Vagina (tissue), 2 donors: ENCODE measurements at regions not wholly inside any gene's neighbourhood (a gene's known extent, or its start where the extent isn't known, plus 50 kb on each side); places are given as distances from the start of the nearest gene placed in this dataset.

Source experiments
- CTCF ChIP-seq, 3 experiments: fragments of 450-650 bp in 2 of 3; fragments of 200-600 bp in 1 of 3; sonication (generic) in 1 of 3; IDR thresholded peaks; one replicate each; pipeline ENCODE4 v1.5.1; 2017 to 2019; ENCODE audit warnings: antibody characterized with exemption in 3 of 3, mild to moderate bottlenecking in 2 of 3, moderate library complexity in 2 of 3
- POLR2AphosphoS5 ChIP-seq, 2 donors: sonication (generic); formaldehyde crosslinking; IDR thresholded peaks; one replicate each; pipeline ENCODE4 v1.9.0; 2017; ENCODE audit warnings: antibody characterized with exemption in 2 of 2, mild to moderate bottlenecking in 2 of 2, low read depth in 1 of 2; ENCODE audit not compliant: insufficient read depth in 1 of 2

- TF ChIP-seq POLR2AphosphoS5 (IDR thresholded peaks at IDR 0.05; ENCODE audit: insufficient read depth in 1 of 2, low read depth in 1 of 2): no peak
- TF ChIP-seq CTCF (IDR thresholded peaks at IDR 0.05): no peak
Observed at GRCh38 chr17:79164408-79164807, 89.8 kb downstream of the ENGASE start.
